ENCODE measurements at regions not wholly inside any gene's neighbourhood (a gene's known extent, or its start where the extent isn't known, plus 50 kb on each side); places are given as distances from the start of the nearest gene placed in this dataset.

DNA sequence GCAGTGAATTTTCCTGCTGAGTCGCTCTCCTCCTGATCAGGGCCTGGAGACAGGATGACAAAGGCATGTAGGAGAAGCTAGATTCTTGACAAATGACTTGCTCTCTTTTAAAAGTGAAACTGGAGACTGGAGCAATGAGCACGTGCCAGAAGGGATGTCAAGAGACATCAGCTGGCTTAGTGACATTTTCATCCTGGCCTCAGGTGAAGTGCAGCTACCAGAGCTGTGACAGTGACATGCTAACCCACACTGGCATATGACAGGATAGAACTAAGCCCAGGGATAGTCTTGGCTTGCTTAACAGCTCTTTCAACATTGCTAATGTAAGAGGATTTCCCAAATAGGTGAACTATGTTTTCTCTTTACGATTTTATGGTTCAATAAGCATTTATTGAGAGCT is 757.5 kb upstream of the DDX18 start:
- no peak overlapping the region for H2BK5ac ChIP-seq (ENCODE audit: low read depth, low read length)
- no peak overlapping the region for H3K4me2 ChIP-seq (ENCODE audit: insufficient read depth in 1 of 2, low read depth in 2 of 2, low read length in 2 of 2)
- no peaks in the 10 kb centered on the region for H3K23me2 ChIP-seq (ENCODE audit: low read depth, low read length)
- no peak for DNase-seq (ENCODE audit: low read depth in 1 of 2, low spot score in 2 of 2)
- H3K18ac ChIP-seq (ENCODE audit: extremely low read depth, low read length) = no peak overlapping the region
- H3K27me3 ChIP-seq (replicated peaks in 1 of 4; ENCODE audit: control insufficient read depth in 3 of 4, extremely low read depth in 1 of 4, insufficient read depth in 3 of 4, low read length in 3 of 4) = no peaks in the 10 kb centered on the region
- no peak overlapping the region for H4K5ac ChIP-seq (ENCODE audit: insufficient read length, low read depth, low read length)
- 83% methylated on average over 3 of the region's 3 CpGs; no CpG with 5 or more reads in 1 of the 2 experiments for WGBS, 2 experiments (ENCODE audit: extremely low coverage in 1 of 2, insufficient coverage in 1 of 2, insufficient read length in 1 of 2, insufficient replicate concordance in 2 of 2, low coverage in 1 of 2, low lambda C conversion rate in 2 of 2, missing lambda C conversion rate in 1 of 2)
- no peak overlapping the region for H2AK5ac ChIP-seq (ENCODE audit: low read depth, low read length)
- no peak overlapping the region for H4K91ac ChIP-seq (replicated peaks; ENCODE audit: insufficient read length, low read length)
- no peak overlapping the region for H3K27ac ChIP-seq (ENCODE audit: low read depth, low read length)
- POLR2A ChIA-PET (ENCODE audit: partially characterized antibody) = no interaction called here
- H3K79me1 ChIP-seq (ENCODE audit: low read depth, low read length) = no peaks in the 10 kb centered on the region
- H2BK12ac ChIP-seq (ENCODE audit: low read depth, low read length) = no peak overlapping the region
- no peaks in the 10 kb centered on the region for H3K79me2 ChIP-seq (ENCODE audit: control insufficient read depth in 1 of 2, insufficient read depth in 2 of 2, low read length in 2 of 2)
- H3K14ac ChIP-seq (ENCODE audit: insufficient read length) = no peak overlapping the region
- no peaks in the 10 kb centered on the region for H3K36me3 ChIP-seq (ENCODE audit: control insufficient read depth in 2 of 4, insufficient read depth in 4 of 4, low read length in 3 of 4)
- no peak overlapping the region for H2BK120ac ChIP-seq (replicated peaks; ENCODE audit: low read depth, low read length)
- H3K23ac ChIP-seq (ENCODE audit: insufficient read length) = no peak overlapping the region
- TF ChIP-seq SAP30 (IDR thresholded peaks at IDR 0.05; ENCODE audit: insufficient read depth, insufficient replicate concordance, low read length) = no peak
- no peak overlapping the region for H3K4me3 ChIP-seq (ENCODE audit: extremely low read depth in 1 of 4, insufficient read depth in 2 of 4, low read depth in 3 of 4, low read length in 4 of 4)
- no peaks in the 10 kb centered on the region for H3K4me1 ChIP-seq (replicated peaks in 1 of 4; ENCODE audit: control insufficient read depth in 3 of 4, insufficient read depth in 4 of 4, low read length in 3 of 4)
- no peak overlapping the region for H3K4ac ChIP-seq (replicated peaks; ENCODE audit: insufficient read length, low read depth, low read length)
- H3K9me3 ChIP-seq (ENCODE audit: insufficient read depth in 2 of 2, low read depth in 1 of 2, low read length in 1 of 2) = no peaks in the 10 kb centered on the region
- no peak for FAIRE-seq
- CTCF ChIA-PET (ENCODE audit: partially characterized antibody) = no interaction called here
- H3K56ac ChIP-seq (replicated peaks; ENCODE audit: insufficient read length, low read depth, low read length) = no peak overlapping the region
- no peak overlapping the region for H3K9ac ChIP-seq (replicated peaks in 1 of 4; ENCODE audit: extremely low read depth in 1 of 4, low read depth in 3 of 4, low read length in 3 of 4)
- no peak overlapping the region for H4K8ac ChIP-seq (ENCODE audit: extremely low read depth, insufficient read depth, low read length)
- no peak overlapping the region for H2BK15ac ChIP-seq (ENCODE audit: low read length)
- no peak overlapping the region for H2AFZ ChIP-seq (ENCODE audit: low read length)
- no peak overlapping the region for H2BK20ac ChIP-seq (ENCODE audit: low read length)
- no peaks in the 10 kb centered on the region for H4K20me1 ChIP-seq (replicated peaks in 1 of 2; ENCODE audit: control insufficient read depth in 1 of 2, insufficient read depth in 2 of 2, low read length in 2 of 2)
